ENCODE measurements at regions not wholly inside any gene's neighbourhood (a gene's known extent, or its start where the extent isn't known, plus 50 kb on each side); places are given as distances from the start of the nearest gene placed in this dataset.

DNA sequence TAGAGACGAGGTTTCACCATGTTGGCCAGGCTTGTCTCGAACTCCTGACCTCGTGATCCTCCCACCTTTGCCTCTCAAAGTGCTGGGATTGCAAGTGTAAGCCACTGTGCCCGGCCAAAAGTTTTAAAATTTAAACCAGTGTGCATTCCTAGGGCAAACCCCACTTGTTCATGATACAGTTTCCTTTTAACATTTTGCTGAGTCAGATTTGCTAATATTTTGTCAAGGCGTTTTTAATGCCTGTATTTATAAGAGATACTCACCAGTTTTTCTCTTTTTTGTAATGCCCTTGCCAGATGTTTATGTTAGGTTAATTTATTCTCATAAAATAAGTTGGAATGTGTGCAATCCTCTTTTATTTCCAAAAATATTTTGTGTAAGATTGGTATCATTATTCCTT is 927.4 kb downstream of the DNAJB9 start:
- no peak overlapping the region for H3K27ac ChIP-seq (ENCODE audit: low read depth, low read length)
- no peaks in the 10 kb centered on the region for H3K36me3 ChIP-seq (ENCODE audit: insufficient read depth, low read length)
- no peaks in the 10 kb centered on the region for H3K27me3 ChIP-seq (ENCODE audit: insufficient read depth, low read length)
- H2AFZ ChIP-seq (ENCODE audit: low read length), result no peak overlapping the region
- DNase-seq (ENCODE audit: insufficient read length, low spot score, missing footprints), result no peak
- H3K4me3 ChIP-seq (ENCODE audit: insufficient read depth, low read length), result no peak overlapping the region
- TF ChIP-seq, protein P1, sequence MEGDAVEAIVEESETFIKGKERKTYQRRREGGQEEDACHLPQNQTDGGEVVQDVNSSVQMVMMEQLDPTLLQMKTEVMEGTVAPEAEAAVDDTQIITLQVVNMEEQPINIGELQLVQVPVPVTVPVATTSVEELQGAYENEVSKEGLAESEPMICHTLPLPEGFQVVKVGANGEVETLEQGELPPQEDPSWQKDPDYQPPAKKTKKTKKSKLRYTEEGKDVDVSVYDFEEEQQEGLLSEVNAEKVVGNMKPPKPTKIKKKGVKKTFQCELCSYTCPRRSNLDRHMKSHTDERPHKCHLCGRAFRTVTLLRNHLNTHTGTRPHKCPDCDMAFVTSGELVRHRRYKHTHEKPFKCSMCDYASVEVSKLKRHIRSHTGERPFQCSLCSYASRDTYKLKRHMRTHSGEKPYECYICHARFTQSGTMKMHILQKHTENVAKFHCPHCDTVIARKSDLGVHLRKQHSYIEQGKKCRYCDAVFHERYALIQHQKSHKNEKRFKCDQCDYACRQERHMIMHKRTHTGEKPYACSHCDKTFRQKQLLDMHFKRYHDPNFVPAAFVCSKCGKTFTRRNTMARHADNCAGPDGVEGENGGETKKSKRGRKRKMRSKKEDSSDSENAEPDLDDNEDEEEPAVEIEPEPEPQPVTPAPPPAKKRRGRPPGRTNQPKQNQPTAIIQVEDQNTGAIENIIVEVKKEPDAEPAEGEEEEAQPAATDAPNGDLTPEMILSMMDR (IDR thresholded peaks at IDR 0.05; ENCODE audit: extremely low read depth, low read depth, low read length), result no peak
- H3K4me2 ChIP-seq (ENCODE audit: insufficient read depth, low read length), result no peak overlapping the region
- H4K20me1 ChIP-seq (ENCODE audit: insufficient read depth, low read length), result no peaks in the 10 kb centered on the region
- no peaks in the 10 kb centered on the region for H3K4me1 ChIP-seq (ENCODE audit: insufficient read depth, low read length)
- H3K9me3 ChIP-seq (ENCODE audit: low read depth, low read length), result no peaks in the 10 kb centered on the region
- no peaks in the 10 kb centered on the region for H3K79me2 ChIP-seq (ENCODE audit: insufficient read depth, low read length)

DNA sequence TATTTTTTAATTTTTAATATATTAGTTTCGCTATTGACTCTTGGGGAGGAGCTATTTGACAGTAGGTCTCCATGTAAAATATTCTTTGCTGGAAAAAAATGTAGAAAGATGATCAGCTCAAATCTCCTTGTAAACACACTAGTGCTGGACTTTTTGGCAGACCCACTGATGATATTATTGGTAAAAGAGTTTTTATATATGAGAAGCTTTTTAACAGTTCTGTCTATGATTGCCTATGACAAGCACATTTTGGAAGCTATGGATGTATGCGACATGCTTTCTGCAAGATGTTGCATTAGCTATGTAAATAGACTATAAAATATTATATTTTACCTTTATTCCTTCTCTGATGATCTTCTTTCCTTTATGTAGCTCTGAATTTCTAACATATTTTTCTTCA is 928.5 kb downstream of the DNAJB9 start:
- Histone ChIP-seq H3K9me3 (ENCODE audit: low read depth, low read length) (no peaks in the 10 kb centered on the region), H3K4me3 (ENCODE audit: insufficient read depth, low read length) (no peak overlapping the region), H3K4me2 (ENCODE audit: insufficient read depth, low read length) (no peak overlapping the region), H3K79me2 (ENCODE audit: insufficient read depth, low read length) (no peaks in the 10 kb centered on the region), H3K27me3 (ENCODE audit: insufficient read depth, low read length) (no peaks in the 10 kb centered on the region), H2AFZ (ENCODE audit: low read length) (no peak overlapping the region), H4K20me1 (ENCODE audit: insufficient read depth, low read length) (no peaks in the 10 kb centered on the region), H3K36me3 (ENCODE audit: insufficient read depth, low read length) (no peaks in the 10 kb centered on the region), H3K27ac (ENCODE audit: low read depth, low read length) (no peak overlapping the region), H3K4me1 (ENCODE audit: insufficient read depth, low read length) (no peaks in the 10 kb centered on the region)
- TF ChIP-seq, protein P1 (IDR thresholded peaks at IDR 0.05; ENCODE audit: extremely low read depth, low read depth, low read length), result no peak
- DNase-seq (ENCODE audit: insufficient read length, low spot score, missing footprints), result no peak

DNA sequence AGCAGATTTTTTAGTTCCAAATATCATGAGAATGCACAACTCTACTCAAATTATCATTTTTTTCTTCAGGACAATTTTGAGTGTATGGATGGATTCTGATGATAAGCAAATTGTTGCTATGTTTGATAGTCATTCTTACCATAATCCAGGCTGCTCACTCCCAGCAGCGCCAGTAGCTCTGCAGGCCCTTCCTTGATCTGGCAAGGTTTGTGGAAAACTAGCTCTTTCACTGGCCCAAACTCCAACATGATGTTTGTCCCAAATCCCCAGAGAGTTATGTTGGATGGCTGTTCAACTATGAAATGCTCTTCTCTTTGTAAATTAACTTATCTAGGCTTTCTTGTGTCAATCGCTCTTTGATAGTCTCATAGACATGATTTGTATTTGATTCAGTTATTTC is 933.7 kb downstream of the DNAJB9 start:
- H3K27ac ChIP-seq (ENCODE audit: low read depth, low read length), result no peak overlapping the region

DNA sequence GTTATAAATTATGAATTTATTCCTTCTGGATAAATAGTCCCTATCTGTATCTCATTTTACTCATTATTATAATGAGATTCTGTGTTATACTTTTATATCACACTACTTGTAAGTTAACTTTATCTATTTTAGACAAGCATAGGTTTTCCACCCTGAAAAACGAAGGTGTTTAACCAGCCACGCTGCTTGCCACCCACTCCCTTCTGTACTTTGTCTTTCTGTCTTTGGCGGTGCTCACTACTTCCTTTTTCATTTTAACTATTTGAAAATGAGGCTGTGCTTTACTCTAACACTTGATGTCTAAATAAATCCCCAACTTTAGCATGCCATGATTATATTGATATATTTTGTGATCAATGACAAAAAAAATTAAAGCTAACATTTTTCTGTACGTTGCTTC is 952.9 kb downstream of the DNAJB9 start:
- H3K27ac ChIP-seq (ENCODE audit: low read depth, low read length), result no peak overlapping the region
- H3K4me1 ChIP-seq (ENCODE audit: insufficient read depth, low read length), result no peaks in the 10 kb centered on the region
- no peak overlapping the region for H2AFZ ChIP-seq (ENCODE audit: low read length)
- H3K9me3 ChIP-seq (ENCODE audit: low read depth, low read length), result no peaks in the 10 kb centered on the region
- H3K4me3 ChIP-seq (ENCODE audit: insufficient read depth, low read length), result no peak overlapping the region
- H3K4me2 ChIP-seq (ENCODE audit: insufficient read depth, low read length), result no peak overlapping the region
- TF ChIP-seq, protein P1 (IDR thresholded peaks at IDR 0.05; ENCODE audit: extremely low read depth, low read depth, low read length), result no peak
- no peak for DNase-seq (ENCODE audit: insufficient read length, low spot score, missing footprints)
- no peaks in the 10 kb centered on the region for H4K20me1 ChIP-seq (ENCODE audit: insufficient read depth, low read length)
- H3K27me3 ChIP-seq (ENCODE audit: insufficient read depth, low read length), result no peaks in the 10 kb centered on the region
- no peaks in the 10 kb centered on the region for H3K79me2 ChIP-seq (ENCODE audit: insufficient read depth, low read length)
- H3K36me3 ChIP-seq (ENCODE audit: insufficient read depth, low read length), result no peaks in the 10 kb centered on the region

More for the DNA sequence above, 933.7 kb downstream of the DNAJB9 start:
- Histone ChIP-seq H2AFZ (ENCODE audit: low read length) (no peak overlapping the region), H4K20me1 (ENCODE audit: insufficient read depth, low read length) (no peaks in the 10 kb centered on the region), H3K79me2 (ENCODE audit: insufficient read depth, low read length) (no peaks in the 10 kb centered on the region), H3K27me3 (ENCODE audit: insufficient read depth, low read length) (no peaks in the 10 kb centered on the region), H3K4me3 (ENCODE audit: insufficient read depth, low read length) (no peak overlapping the region), H3K9me3 (ENCODE audit: low read depth, low read length) (peaks cover 3% of the 10 kb centered on the region), H3K36me3 (ENCODE audit: insufficient read depth, low read length) (no peaks in the 10 kb centered on the region), H3K4me1 (ENCODE audit: insufficient read depth, low read length) (no peaks in the 10 kb centered on the region), H3K4me2 (ENCODE audit: insufficient read depth, low read length) (no peak overlapping the region)
- no peak for DNase-seq (ENCODE audit: insufficient read length, low spot score, missing footprints)
- TF ChIP-seq, protein P1 (IDR thresholded peaks at IDR 0.05; ENCODE audit: extremely low read depth, low read depth, low read length), result no peak
